ENCODE measurements at regions not wholly inside any gene's neighbourhood (a gene's known extent, or its start where the extent isn't known, plus 50 kb on each side); places are given as distances from the start of the nearest gene placed in this dataset.

GRCh38 chr11:25927411-25927953 lies 404.4 kb upstream of the ANO3 start:
- TF ChIP-seq POLR2A (IDR thresholded peaks at IDR 0.05) (no peak), EP300 (IDR thresholded peaks at IDR 0.05) (no peak)
- TF ChIP-seq, protein P1, sequence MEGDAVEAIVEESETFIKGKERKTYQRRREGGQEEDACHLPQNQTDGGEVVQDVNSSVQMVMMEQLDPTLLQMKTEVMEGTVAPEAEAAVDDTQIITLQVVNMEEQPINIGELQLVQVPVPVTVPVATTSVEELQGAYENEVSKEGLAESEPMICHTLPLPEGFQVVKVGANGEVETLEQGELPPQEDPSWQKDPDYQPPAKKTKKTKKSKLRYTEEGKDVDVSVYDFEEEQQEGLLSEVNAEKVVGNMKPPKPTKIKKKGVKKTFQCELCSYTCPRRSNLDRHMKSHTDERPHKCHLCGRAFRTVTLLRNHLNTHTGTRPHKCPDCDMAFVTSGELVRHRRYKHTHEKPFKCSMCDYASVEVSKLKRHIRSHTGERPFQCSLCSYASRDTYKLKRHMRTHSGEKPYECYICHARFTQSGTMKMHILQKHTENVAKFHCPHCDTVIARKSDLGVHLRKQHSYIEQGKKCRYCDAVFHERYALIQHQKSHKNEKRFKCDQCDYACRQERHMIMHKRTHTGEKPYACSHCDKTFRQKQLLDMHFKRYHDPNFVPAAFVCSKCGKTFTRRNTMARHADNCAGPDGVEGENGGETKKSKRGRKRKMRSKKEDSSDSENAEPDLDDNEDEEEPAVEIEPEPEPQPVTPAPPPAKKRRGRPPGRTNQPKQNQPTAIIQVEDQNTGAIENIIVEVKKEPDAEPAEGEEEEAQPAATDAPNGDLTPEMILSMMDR (IDR thresholded peaks at IDR 0.05) = no peak

All from upper lobe of left lung (tissue), 4 donors.